ENCODE measurements at regions not wholly inside any gene's neighbourhood (a gene's known extent, or its start where the extent isn't known, plus 50 kb on each side); places are given as distances from the start of the nearest gene placed in this dataset.
"Not testable (repeated sequence)": the region's sequence is repeated elsewhere in the genome, so short reads cannot be mapped to it uniquely, and the experiment has no call there.

DNA sequence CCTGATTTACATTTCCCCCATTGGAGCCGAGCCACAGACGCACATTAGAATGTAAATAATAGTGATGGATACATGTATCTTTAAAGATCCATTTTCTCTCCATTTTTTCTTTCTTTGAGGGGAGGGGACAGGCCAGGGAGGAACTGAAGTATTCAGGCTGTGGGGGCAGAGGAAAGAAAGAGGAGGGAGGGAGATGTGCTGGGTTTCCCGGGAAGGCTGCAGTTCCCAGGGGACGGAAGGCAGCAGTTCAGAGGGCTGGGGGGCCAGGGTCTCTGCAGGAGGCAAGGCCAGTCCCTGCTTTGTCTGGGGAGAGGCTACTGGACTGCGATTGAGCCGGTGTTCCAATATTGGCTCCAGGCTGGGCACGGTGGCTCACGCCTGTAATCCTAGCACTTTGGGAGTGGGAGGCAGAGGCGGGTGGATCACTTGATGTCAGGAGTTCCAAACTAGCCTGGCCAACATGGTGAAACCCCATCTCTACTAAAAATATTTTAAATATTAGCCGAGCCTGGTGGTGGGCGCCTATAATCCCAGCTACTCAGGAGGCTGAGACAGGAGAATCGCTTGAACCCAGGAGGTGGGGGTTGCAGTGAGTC, 94.2 kb upstream of the LHX1 start:
- H3K4me3 ChIP-seq (ENCODE audit: low read depth, low read length): no peak overlapping the region

- H3K4me3 ChIP-seq (ENCODE audit: low read depth, low read length): no peak overlapping the region
Observed at GRCh38 chr17:36844013-36844412, 93.3 kb upstream of the LHX1 start.

- no peak overlapping the region for H3K4me3 ChIP-seq (ENCODE audit: low read depth, low read length)
Observed at GRCh38 chr17:36844601-36845000, 92.7 kb upstream of the LHX1 start.

- H3K4me3 ChIP-seq (ENCODE audit: low read depth, low read length): no peak overlapping the region
Observed at GRCh38 chr17:36845916-36846315, 91.4 kb upstream of the LHX1 start.

DNA sequence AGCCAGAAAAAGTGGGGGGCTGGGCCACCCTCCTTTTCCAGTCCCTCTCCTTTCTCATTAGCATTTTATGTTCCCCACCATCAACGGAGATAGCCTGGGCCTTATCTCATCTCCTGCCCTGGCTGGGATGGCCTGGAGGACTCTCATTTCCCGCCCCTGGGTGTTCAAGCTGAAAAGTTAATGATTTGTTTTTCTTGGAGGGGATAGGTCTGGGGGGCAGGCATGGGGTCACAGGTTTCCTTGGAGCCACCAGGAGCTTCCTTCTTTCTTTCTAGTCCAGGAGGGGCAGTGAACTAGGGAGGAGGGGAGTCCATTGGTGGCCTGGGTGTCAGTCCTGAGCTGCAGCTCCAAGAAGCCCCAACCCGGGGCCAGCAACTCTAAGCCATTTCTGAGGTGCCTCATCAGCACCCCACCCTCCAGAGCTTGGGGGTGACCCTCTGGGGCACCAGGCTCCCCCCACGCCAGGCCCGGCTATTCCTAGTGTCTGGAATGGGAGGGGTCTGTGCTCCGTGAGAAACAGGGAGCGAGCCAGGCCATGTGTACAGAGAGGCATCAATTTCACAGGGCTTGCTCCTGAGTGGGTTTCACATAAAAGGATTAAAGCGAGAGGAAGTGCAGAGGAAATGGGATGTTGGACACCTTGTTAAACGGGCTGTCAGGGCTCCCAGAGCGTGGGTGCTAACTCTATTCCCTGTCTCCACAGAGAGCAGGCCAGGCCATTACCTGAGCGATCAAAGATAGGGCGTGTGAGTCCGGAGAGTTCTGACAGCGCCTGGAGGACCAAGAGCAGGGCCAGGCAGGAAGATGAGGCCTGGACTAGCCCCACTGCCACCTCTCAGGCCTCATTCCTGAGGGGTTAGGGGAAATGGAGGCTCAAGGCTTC, 90.6 kb upstream of the LHX1 start:
- no peak overlapping the region for H3K4me3 ChIP-seq (ENCODE audit: low read depth, low read length)

GRCh38 chr17:36848008-36848902, 89.0 kb upstream of the LHX1 start:
- no peak overlapping the region for H3K4me3 ChIP-seq (ENCODE audit: low read depth, low read length)

DNA sequence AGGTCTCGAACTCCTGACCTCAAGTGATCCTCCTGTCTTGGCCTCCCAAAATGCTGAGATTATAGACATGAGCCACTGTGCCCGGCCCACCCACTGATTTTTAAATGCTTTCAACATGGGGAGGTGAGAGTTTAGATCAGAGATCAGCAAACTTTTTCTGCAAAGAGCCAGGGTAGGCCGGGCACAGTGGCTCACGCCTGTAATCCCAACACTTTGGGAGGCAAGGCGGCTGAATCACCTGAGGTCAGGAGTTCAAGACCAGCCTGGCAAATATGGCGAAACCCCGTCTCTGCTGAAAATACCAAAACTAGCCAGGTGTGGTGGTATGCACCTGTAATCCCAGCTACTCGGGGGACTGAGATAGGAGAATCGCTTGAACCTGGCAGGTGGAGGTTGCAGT, 88.3 kb upstream of the LHX1 start:
- not testable (repeated sequence) for H3K4me3 ChIP-seq (ENCODE audit: low read depth, low read length)

- no peak overlapping the region for H3K4me3 ChIP-seq (ENCODE audit: low read depth, low read length)
Observed at GRCh38 chr17:36849871-36850348, 87.4 kb upstream of the LHX1 start.

DNA sequence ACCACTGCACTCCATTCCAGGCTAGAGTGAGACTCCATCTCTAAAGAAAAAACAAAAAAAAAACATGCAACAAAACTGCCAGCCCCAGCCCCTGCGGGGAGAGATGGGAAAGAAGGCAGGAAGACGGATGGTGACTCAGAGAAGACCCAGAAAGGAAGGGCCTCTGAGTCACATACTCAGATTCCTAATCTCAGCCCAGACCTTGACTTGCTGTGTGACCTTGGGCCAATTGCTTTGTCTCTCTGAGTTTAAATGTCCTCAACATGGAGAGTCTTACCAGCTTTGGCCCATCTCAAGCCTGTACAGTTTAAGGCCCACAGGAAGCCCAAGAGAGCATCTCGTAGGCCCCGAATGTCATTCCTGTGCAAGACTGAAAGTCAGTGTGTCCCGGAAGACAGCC, 86.5 kb upstream of the LHX1 start:
- no peak overlapping the region for H3K4me3 ChIP-seq (ENCODE audit: low read depth, low read length)

- no peak overlapping the region for H3K4me3 ChIP-seq (ENCODE audit: low read depth, low read length)
Observed at GRCh38 chr17:36851250-36851649, 86.0 kb upstream of the LHX1 start.

GRCh38 chr17:36852478-36852877, 84.8 kb upstream of the LHX1 start:
- H3K4me3 ChIP-seq (ENCODE audit: low read depth, low read length): not testable (repeated sequence)

- no peak overlapping the region for H3K4me3 ChIP-seq (ENCODE audit: low read depth, low read length)
Observed at GRCh38 chr17:36854982-36855381, 82.3 kb upstream of the LHX1 start.

DNA sequence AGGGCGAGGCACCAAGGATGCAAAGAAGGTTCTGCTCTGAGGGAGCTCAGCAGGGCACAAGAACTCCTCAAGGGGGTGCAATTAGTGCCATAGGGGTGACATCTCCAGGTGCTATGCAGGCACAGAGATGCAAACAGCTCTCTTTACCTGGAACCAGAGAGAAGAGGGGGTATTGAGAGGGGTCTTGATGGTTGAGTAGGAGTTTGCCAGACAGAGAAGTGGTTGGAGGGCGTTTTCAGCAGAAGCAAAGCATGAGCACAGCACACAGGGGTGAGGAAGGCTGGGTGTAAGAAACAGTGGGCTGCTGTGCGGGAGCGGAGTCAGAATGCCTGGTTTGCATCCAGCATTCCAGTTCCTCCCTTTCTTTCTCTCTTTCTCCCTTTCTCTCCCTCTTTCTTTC, 81.8 kb upstream of the LHX1 start:
- H3K4me3 ChIP-seq (ENCODE audit: low read depth, low read length): no peak overlapping the region

- no peak overlapping the region for H3K4me3 ChIP-seq (ENCODE audit: low read depth, low read length)
Observed at GRCh38 chr17:36856222-36856621, 81.1 kb upstream of the LHX1 start.

GRCh38 chr17:36856903-36857381, 80.3 kb upstream of the LHX1 start:
- no peak overlapping the region for H3K4me3 ChIP-seq (ENCODE audit: low read depth, low read length)

GRCh38 chr17:36857698-36858097, 79.6 kb upstream of the LHX1 start:
- H3K4me3 ChIP-seq (ENCODE audit: low read depth, low read length): no peak overlapping the region

- H3K4me3 ChIP-seq (ENCODE audit: low read depth, low read length): no peak overlapping the region
Observed at GRCh38 chr17:36858119-36859002, 78.9 kb upstream of the LHX1 start.

DNA sequence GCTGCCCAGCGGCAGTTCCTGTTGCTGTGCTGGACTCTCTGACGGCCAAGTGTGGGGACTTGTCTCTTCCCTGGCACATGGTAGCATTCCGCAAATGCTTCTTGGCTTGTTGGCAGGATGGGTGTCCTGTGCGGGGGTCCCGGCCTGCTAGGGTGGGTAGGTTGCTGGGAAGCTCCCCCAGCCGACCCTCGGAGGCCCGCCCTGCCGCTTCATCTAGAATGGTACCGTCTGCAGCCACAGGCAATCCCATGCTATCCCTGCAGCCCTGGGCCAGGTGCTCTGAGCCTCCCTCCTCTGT, 78.3 kb upstream of the LHX1 start:
- H3K4me3 ChIP-seq (ENCODE audit: low read depth, low read length): no peak overlapping the region

- no peak overlapping the region for H3K4me3 ChIP-seq (ENCODE audit: low read depth, low read length)
Observed at GRCh38 chr17:36859706-36860105, 77.6 kb upstream of the LHX1 start.

- no peak overlapping the region for H3K4me3 ChIP-seq (ENCODE audit: low read depth, low read length)
Observed at GRCh38 chr17:36861531-36861930, 75.7 kb upstream of the LHX1 start.

All from iPS-11a (cell line).